K562 (cell line): ENCODE measurements at regions not wholly inside any gene's neighbourhood (a gene's known extent, or its start where the extent isn't known, plus 50 kb on each side); places are given as distances from the start of the nearest gene placed in this dataset.

Source experiments
- ATAC-seq: fragments of 200-7000 bp; cut with Tn5 transposase; 3 replicates; pipeline ENCODE4 v1.9.1; 2020; ENCODE audit warnings: moderate library complexity
- BruUV-seq: library from RNA; stranded (reverse); fragments of 400-500 nt; replicated peaks from 2 replicates; lab custom pipeline; 2021; lab: Mats Ljungman, UMichigan
- CTCF ChIA-PET: fragments of 300-600 bp; formaldehyde crosslinking; extraction: SDS; loops from one replicate; lab custom pipeline; 2021; ENCODE audit warnings: low intra/inter-chr PET ratio; lab: Yijun Ruan, JAX
- POLR2A ChIA-PET: fragments of 300-600, 350-650 bp; sonication (Branson Sonifier 250); formaldehyde crosslinking; extraction: SDS; loops from one replicate; lab custom pipeline; 2021; ENCODE audit warnings: antibody characterized with exemption, inconsistent platforms; lab: Yijun Ruan, JAX
- DNase-seq, 4 experiments: peaks; one replicate each; pipeline versions ENCODE4 v3.0.0 to v3.0.0-alpha.2; 2011 to 2018; ENCODE audit warnings: low spot score in 3 of 4, mixed read lengths in 3 of 4; ENCODE audit errors: extremely low read depth in 1 of 4
- FAIRE-seq: peaks from 2 replicates; lab custom pipeline; 2011; peaks lifted over from hg19 to GRCh38; lab: Jason Lieb, UNC
- H2AFZ ChIP-seq: 2 replicates; pipeline ENCODE4 v1.6.0; 2011; ENCODE audit warnings: low read depth, low read length, control low read depth, inconsistent platforms
- H3K27ac ChIP-seq: fragments of 200-600 bp; 3 replicates; pipeline ENCODE4 v1.8.0; 2011; ENCODE audit warnings: low read depth, mild to moderate bottlenecking, control low read depth, inconsistent platforms, low read length, moderate library complexity, mixed read lengths; ENCODE audit errors: extremely low read depth
- H3K27me3 ChIP-seq, 2 experiments: fragments of 300-600 bp in 1 of 2; 2 replicates in 1 of 2; 3 replicates in 1 of 2; pipeline versions ENCODE4 v1.6.0 to v1.8.0; 2011; ENCODE audit warnings: inconsistent platforms in 2 of 2, low read length in 2 of 2, mild to moderate bottlenecking in 1 of 2, mixed read lengths in 1 of 2, moderate library complexity in 1 of 2; ENCODE audit not compliant: control insufficient read depth in 2 of 2, insufficient read depth in 2 of 2
- H3K36me3 ChIP-seq: fragments of 300-600 bp; 3 replicates; pipeline ENCODE4 v1.8.0; 2011; ENCODE audit warnings: mild to moderate bottlenecking, low read length, inconsistent platforms; ENCODE audit not compliant: control insufficient read depth, insufficient read depth
- H3K4me1 ChIP-seq, 2 experiments: fragments of 200-600 bp in 1 of 2; replicated peaks in 1 of 2; 2 replicates in 1 of 2; 3 replicates in 1 of 2; pipeline versions ENCODE4 v1.5.1 to v1.8.0; 2011; ENCODE audit warnings: inconsistent platforms in 2 of 2, low read length in 2 of 2, mild to moderate bottlenecking in 1 of 2, mixed read lengths in 1 of 2, moderate library complexity in 1 of 2; ENCODE audit not compliant: control insufficient read depth in 2 of 2, insufficient read depth in 2 of 2
- H3K4me2 ChIP-seq: 2 replicates; pipeline ENCODE4 v1.6.1; 2011; ENCODE audit warnings: low read length, control low read depth, inconsistent platforms, mixed read lengths; ENCODE audit not compliant: insufficient read depth
- H3K4me3 ChIP-seq: fragments of 200-600 bp; sonication (generic), shearing (Covaris generic); 2 replicates; pipeline ENCODE4 v1.5.1; 2016; ENCODE audit warnings: control low read depth, inconsistent platforms
- H3K79me2 ChIP-seq: fragments of 200-600 bp; 3 replicates; pipeline ENCODE4 v1.8.0; 2011; ENCODE audit warnings: low read length, inconsistent platforms; ENCODE audit not compliant: control insufficient read depth, insufficient read depth
- H3K9ac ChIP-seq, 2 experiments: 2 replicates each; pipeline versions ENCODE4 v1.6.0 to v1.6.1; 2011; ENCODE audit warnings: low read depth in 2 of 2, low read length in 2 of 2, control low read depth in 1 of 2, inconsistent platforms in 1 of 2, mild to moderate bottlenecking in 1 of 2, mixed read lengths in 1 of 2; ENCODE audit not compliant: insufficient read depth in 1 of 2
- H3K9me1 ChIP-seq: one replicate; pipeline ENCODE4 v1.6.0; 2011; ENCODE audit warnings: inconsistent platforms, mild to moderate bottlenecking, low read length, moderate library complexity; ENCODE audit not compliant: control insufficient read depth, insufficient read depth
- H3K9me3 ChIP-seq: replicated peaks from 2 replicates; pipeline ENCODE4 v1.5.1; 2011; ENCODE audit warnings: low read depth, low read length, inconsistent platforms; ENCODE audit not compliant: control insufficient read depth, insufficient read depth
- H4K20me1 ChIP-seq: replicated peaks from 2 replicates; pipeline ENCODE4 v1.6.1; 2011; ENCODE audit warnings: low read length, inconsistent platforms, mixed read lengths; ENCODE audit not compliant: control insufficient read depth, insufficient read depth
- ETV1 ChIP-seq: fragments of 450-650 bp; conservative IDR thresholded peaks from 2 replicates; pipeline ENCODE4 v1.6.1; 2016; ENCODE audit warnings: missing genetic modification characterization, control low read depth, low read depth, missing compliant biosample characterization
- RBM15 ChIP-seq: fragments of 200-400 bp; formaldehyde crosslinking; IDR thresholded peaks from 2 replicates; pipeline ENCODE4 v1.6.1; 2018; ENCODE audit warnings: mild to moderate bottlenecking, low read length, moderate library complexity; ENCODE audit not compliant: insufficient read depth
- SRSF1 ChIP-seq: fragments of 200-400 bp; formaldehyde crosslinking; IDR thresholded peaks from 2 replicates; pipeline ENCODE4 v1.6.1; 2017; ENCODE audit warnings: mild to moderate bottlenecking, low read depth, low read length, moderate library complexity
- XRCC5 ChIP-seq: fragments of 200-400 bp; formaldehyde crosslinking; IDR thresholded peaks from 2 replicates; pipeline ENCODE4 v1.6.1; 2017; ENCODE audit warnings: low read depth, mild to moderate bottlenecking, low read length
- ZNF518B ChIP-seq: fragments of 250-450 bp; sonication (Bioruptor Pico); IDR thresholded peaks from 2 replicates; pipeline ENCODE4 v1.5.0; 2021; ENCODE audit warnings: mild to moderate bottlenecking, moderate library complexity
- WGBS: fragments of 100-300 bp; shearing (Covaris generic); methylation state at CpG from one replicate; pipeline ENCODE4 v1.1.6; 2016; ENCODE audit warnings: low coverage, mixed read lengths; ENCODE audit not compliant: insufficient coverage; ENCODE audit errors: missing lambda C conversion rate; 5-methylcytosine and 5-hydroxymethylcytosine counted together
- in situ Hi-C: fragments of 300-500 bp; cut with MboI; formaldehyde crosslinking; loops from 4 replicates; pipeline ENCODE4 v1.15.0; 2018; ENCODE audit warnings: inconsistent platforms, mixed read lengths
- intact Hi-C: fragments of 100-400 bp; cut with micrococcal nuclease; formaldehyde crosslinking; loops from 2 replicates; pipeline ENCODE4 v1.14.2; 2022
- TF ChIP-seq, protein P1 (sequence below), 2 experiments: IDR thresholded peaks in 1 of 2; conservative IDR thresholded peaks in 1 of 2; 2 replicates each; pipeline ENCODE4 v1.6.1; 2016; ENCODE audit warnings: low read depth in 2 of 2, mild to moderate bottlenecking in 1 of 2, missing compliant biosample characterization in 1 of 2, missing genetic modification characterization in 1 of 2, moderate library complexity in 1 of 2
- TF ChIP-seq, protein P2 (sequence below): fragments of 450-650 bp; IDR thresholded peaks from 2 replicates; pipeline ENCODE4 v1.6.1; 2018; ENCODE audit warnings: mild to moderate bottlenecking, low read depth; ENCODE audit not compliant: partially characterized antibody

GRCh38 chr5:98275980-98276379, 497.5 kb upstream of the RGMB start:
- Histone ChIP-seq H3K79me2 (no peaks in the 10 kb centered on the region), H2AFZ (no peak overlapping the region), H3K9ac (no peak overlapping the region), H3K4me2 (no peak overlapping the region), H4K20me1 (no peaks in the 10 kb centered on the region), H3K9me3 (no peaks in the 10 kb centered on the region; the same call in 1 of the 2 replicates), H3K4me3 (no peak overlapping the region), H3K27ac (no peak overlapping the region), H3K36me3 (no peaks in the 10 kb centered on the region), H3K9me1 (no peaks in the 10 kb centered on the region), H3K27me3 (no peaks in the 10 kb centered on the region), H3K4me1 (no peaks in the 10 kb centered on the region)
- WGBS = 0% methylated on average over 1 of the region's 1 CpG
- DNase-seq (no peak), FAIRE-seq (no peak), ATAC-seq (no peak)
- in situ Hi-C loops (loop anchor here (25.0 kb wide), 1 partner anchor 1386 kb away; no protein-coding TSS in a partner anchor), intact Hi-C loops (no loop called here)
- POLR2A ChIA-PET = no interaction called here
- CTCF ChIA-PET = no interaction called here
- TF ChIP-seq RBM15 (no peak), XRCC5 (no peak), ZNF518B (CRISPR knock-in tag) (no peak), ETV1 (no peak), SRSF1 (no peak)
- TF ChIP-seq, protein P1, sequence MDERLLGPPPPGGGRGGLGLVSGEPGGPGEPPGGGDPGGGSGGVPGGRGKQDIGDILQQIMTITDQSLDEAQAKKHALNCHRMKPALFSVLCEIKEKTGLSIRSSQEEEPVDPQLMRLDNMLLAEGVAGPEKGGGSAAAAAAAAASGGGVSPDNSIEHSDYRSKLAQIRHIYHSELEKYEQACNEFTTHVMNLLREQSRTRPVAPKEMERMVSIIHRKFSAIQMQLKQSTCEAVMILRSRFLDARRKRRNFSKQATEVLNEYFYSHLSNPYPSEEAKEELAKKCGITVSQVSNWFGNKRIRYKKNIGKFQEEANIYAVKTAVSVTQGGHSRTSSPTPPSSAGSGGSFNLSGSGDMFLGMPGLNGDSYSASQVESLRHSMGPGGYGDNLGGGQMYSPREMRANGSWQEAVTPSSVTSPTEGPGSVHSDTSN (CRISPR knock-in tag; IDR thresholded peaks at IDR 0.05; ENCODE audit: low read depth) = no peak
- TF ChIP-seq, protein P1 (tag; conservative IDR thresholded peaks at IDR 0.05; ENCODE audit: low read depth) = no peak
- TF ChIP-seq, protein P2, sequence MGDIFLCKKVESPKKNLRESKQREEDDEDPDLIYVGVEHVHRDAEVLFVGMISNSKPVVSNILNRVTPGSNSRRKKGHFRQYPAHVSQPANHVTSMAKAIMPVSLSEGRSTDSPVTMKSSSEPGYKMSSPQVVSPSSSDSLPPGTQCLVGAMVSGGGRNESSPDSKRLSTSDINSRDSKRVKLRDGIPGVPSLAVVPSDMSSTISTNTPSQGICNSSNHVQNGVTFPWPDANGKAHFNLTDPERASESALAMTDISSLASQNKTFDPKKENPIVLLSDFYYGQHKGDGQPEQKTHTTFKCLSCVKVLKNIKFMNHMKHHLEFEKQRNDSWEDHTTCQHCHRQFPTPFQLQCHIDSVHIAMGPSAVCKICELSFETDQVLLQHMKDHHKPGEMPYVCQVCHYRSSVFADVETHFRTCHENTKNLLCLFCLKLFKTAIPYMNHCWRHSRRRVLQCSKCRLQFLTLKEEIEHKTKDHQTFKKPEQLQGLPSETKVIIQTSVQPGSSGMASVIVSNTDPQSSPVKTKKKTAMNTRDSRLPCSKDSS = no peak
- BruUV-seq = no TSS peak
